DMS153 treated with DMSO at 0.1 percent for 48 hours (cell line): ENCODE measurements at regions not wholly inside any gene's neighbourhood (a gene's known extent, or its start where the extent isn't known, plus 50 kb on each side); places are given as distances from the start of the nearest gene placed in this dataset.
"Not testable (repeated sequence)": the region's sequence is repeated elsewhere in the genome, so short reads cannot be mapped to it uniquely, and the experiment has no call there.

Source experiments
- DNase-seq: peaks from one replicate; lab custom pipeline; 2025; ENCODE audit not compliant: unreplicated experiment; lab: John Stamatoyannopoulos, UW

DNA sequence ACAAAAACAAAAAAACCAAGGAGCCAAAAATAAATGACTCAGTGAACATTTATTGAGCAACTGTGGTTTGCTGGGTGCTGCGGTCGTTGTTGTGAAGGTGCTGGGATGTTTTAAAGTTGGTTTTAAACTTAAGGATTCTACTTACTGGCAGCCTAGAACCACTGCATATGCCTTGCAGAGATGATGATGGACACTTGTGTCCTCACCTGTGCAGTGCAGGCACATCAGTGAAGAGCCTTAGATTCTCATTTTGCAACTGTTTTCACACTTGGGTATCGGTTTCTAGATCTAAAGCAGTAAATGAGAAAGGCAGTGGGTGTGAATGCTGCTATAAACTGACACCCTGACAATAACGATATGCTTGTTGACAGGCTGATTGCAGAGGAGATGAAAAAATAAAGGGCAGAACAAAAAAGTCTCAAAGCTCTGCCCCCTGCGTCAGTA lies 68.8 kb downstream of the UTRN start:
- no peak for DNase-seq

DNA sequence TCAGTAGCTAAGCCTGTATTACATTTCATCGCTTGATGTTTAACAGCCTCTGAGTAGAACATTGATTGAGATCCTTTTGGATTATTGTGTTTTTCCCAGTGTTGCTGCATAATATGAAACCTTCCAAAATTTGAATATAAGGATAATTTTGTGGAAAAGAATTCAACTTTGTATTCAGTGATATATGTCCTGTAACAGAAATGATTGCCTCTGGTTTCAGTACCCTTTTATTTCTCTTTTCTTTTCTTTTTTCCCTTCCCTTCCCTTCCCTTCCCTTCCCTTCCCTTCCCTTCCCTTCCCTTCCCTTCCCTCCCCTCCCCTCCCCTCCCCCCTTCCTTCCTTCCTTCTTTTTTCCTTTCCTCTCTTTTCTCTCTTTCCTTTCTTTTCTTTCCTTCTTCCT lies 74.6 kb downstream of the UTRN start:
- no peak for DNase-seq

- no peak for DNase-seq
These were observed 75.3 kb downstream of the UTRN start for GRCh38 chr6:144360401-144360800.

GRCh38 chr6:144361016-144361415 lies 75.9 kb downstream of the UTRN start:
- no peak for DNase-seq

- DNase-seq = no peak
These were observed 77.2 kb downstream of the UTRN start for GRCh38 chr6:144362042-144363018.

- DNase-seq = no peak
These were observed 79.1 kb downstream of the UTRN start for GRCh38 chr6:144364208-144364720.

GRCh38 chr6:144364782-144365181 lies 79.6 kb downstream of the UTRN start:
- DNase-seq = no peak

- DNase-seq = no peak
These were observed 80.1 kb downstream of the UTRN start for GRCh38 chr6:144365271-144365670.

DNA sequence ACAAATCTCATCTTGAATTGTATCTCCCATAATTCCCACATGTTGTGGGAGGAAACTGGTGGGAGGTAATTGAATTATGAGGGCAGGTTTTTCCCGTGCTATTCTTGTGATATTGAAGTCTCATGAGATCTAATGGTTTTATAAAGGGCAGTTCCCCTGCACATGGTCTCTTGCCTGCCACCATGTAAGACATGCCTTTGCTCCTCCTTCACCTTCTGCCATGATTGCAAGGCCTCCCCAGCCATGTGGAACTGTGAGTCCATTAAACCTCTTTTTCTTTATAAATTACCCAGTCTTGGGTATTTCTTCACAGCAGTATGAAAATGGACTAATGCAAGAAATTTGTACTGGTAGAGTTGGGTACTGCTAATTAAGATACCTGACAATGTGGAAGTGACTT lies 84.6 kb downstream of the UTRN start:
- DNase-seq = not testable (repeated sequence)

DNA sequence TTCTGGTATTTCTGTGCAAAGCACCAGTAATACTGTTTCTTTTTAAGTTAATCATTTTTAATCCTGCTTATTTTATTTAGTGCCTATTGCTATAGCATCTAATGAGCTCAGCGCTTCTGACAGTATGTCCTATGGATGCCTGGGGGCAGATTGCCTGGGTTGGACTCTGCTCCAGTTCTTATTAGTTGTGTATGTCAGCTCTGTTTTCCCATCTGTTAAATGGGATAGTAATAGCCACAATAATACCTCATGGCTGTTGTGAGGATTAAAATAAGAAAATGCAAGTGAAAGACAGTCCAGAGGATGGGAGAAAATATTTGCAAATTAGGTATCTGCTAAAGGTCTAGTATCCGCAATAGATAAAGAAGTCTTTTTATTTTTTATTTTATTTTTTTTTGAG lies 87.0 kb downstream of the UTRN start:
- DNase-seq = no peak

DNA sequence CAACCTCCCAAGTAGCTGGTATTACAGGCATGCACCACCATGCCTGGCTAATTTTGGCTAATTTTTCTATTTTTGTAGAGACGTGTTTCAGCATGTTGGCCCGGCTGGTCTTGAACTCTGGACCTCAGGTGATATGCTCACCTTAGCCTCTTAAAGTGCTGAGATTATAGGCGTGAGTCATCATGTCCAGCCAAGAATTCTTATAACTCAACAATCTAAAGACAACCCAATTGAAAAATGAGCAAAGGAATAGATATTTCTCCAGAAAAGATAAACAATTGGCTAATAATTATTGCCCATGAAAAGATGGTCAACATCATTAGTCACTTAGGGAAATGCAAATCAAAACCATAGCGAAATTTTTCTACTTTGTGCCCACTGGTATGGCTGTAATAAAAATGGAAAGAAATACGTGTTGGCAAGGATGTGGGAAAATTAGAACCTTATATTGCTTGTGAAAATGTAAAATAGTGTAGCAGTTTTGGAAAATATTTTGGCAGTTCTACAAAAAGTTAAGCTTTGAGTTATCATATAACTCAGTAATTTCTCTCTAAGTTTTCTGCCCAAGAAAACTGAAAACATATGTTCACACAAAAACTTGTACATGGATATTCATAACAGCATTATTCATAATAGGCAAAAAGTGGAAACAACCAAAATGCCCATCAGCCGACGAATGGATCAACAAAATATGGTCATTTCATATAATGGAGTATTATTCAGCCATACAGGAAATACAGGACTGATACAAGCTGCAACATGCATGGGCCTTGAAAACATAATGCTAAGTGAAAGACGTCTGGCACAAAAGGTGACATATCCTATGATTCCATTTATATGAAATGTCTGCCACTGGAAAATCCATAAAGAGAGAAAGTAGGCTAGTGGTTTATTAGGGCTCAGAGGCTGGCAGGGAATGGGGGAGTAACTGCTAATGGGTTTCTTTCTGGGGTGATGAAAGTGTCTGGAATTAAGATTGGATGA lies 87.8 kb downstream of the UTRN start:
- no peak for DNase-seq

DNA sequence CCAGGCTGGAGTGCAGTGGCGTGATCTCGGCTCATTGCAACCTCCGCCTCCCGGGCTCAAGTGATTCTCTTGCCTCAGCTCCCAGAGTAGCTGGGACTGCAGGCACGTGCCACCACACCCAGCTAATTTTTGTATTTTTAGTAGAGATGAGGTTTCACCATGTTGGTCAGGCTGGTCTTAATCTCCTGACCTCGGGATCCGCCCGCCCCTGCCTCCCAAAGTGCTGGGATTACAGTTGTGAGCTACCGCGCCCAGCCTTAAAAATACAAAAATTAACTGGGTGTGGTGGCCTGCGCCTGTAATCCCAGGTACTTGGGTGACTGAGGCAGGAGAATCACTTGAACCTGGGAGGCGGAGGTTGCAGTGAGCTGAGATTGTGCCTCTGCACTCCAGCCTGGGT lies 89.4 kb downstream of the UTRN start:
- not testable (repeated sequence) for DNase-seq

- no peak for DNase-seq
These were observed 92.6 kb downstream of the UTRN start for GRCh38 chr6:144377586-144378210.

DNA sequence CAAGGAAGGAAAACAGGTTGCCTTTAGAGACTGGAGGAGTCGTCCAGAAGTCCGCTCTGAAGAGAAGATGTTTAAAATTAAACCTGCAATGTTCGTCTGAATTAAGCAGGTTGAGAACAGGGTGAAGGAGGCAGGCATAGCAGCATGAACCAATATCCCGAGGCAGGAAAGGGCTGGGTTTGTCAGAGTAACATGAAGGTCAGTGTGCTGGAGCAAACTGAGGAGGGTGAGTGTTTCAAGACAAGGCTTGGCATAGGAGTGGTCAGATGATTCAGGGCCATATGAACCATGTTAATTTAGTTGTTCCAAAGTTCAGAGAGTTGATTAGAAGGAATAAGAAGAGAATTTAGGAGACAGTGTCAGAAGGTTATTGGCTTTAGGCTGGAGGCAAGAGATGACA lies 93.3 kb downstream of the UTRN start:
- DNase-seq = no peak

DNA sequence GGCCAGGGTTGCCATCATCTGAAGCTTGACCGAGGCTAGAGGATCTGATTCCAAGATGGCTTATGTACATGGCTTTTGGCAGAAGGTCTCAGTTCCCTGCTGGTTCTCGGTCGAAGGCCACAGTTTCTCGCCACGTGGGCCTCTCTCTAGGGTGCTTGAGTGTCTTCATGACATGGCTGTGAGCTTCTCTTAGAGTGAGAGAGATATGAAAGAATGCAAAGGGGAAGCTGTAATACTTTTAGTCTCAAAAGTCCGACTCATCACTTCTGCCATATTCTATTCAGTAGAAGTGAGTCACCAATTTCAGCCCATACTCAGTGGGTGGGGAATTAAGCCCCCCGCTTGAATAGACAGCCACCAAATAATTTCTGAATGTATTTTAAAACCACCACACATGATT lies 94.2 kb downstream of the UTRN start:
- no peak for DNase-seq

DNA sequence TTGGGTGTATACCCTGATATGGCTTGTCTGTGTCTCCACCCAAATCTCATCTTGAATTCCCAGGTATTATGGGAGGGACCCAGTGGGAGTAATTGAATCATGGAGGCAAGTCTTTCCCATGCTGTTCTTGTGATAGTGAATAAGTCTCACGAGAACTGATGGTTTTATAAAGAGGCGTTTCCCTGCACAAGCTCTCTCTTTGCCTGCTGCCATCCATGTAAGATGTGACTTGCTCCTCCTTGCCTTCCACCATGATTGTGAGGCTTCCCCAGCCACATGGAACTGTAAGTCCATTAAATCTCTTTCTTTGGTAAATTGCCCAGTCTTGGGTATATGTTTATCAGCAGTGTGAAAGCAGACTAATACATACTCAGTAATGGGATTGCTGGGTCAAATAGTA lies 96.4 kb downstream of the UTRN start:
- not testable (repeated sequence) for DNase-seq

DNA sequence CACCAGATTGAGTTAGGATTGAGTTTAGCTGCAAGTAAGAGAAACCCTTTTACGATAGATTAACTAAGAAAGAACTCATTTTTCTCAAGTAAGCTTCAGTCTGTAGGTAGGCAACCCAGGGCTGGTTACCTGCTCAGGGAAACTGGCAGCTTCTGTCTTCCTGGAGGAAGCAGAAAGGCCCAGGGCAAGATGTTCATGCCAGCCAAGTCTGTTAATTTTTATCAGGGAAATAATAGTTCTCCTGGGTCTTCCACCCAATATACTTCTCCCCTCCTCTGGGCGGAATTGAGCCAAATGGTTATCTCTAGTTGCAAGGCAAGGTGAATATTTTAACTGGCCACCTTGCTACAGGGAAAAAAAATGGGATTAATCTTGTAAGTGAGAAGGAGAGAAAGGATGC lies 98.2 kb downstream of the UTRN start:
- no peak for DNase-seq

- no peak for DNase-seq
These were observed 99.3 kb downstream of the UTRN start for GRCh38 chr6:144384427-144384826.

- not testable (repeated sequence) for DNase-seq
These were observed 104.3 kb downstream of the UTRN start for GRCh38 chr6:144389474-144389873.

DNA sequence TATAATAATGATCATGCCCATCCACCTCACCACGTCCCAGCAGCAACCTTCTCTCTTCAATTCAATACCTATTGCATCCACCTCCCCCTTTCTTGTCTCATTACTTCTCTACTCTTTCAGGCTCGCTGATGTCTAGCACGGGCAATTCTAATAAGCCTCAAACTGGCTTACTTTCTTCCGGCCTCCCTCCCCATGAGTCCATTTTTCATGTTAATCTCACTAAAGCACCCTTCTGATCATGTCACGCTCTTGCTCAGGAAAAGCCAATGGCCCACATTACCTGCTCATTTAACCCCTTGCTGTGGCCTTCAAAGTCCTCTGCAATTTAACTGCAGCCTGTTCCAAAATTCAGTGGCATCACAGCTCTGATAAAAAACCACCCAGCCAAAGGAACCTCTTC lies 105.1 kb downstream of the UTRN start:
- DNase-seq = no peak

DNA sequence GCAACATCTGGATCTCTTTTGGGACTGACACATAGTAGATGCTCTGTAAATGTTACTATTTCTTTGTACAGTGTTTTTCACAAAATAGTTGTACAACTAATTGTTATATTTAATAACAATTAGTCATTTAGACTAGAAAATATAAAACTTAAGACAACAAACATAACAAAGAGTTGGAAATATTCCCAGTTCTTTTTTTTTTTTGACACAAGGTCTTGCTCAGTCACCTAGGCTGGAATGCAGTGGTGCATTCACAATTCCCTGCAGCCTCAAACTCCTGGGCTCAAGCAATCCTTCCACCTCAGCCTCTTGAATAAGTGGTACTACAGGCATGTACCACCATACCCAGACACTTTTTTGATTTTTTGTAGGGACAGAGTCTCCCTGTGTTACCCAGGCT lies 105.8 kb downstream of the UTRN start:
- no peak for DNase-seq
